H1 (cell line): ENCODE measurements at regions not wholly inside any gene's neighbourhood (a gene's known extent, or its start where the extent isn't known, plus 50 kb on each side); places are given as distances from the start of the nearest gene placed in this dataset.

Source experiments
- CTCF ChIA-PET: fragments of 300-600 bp; sonication (Branson Sonifier 250); formaldehyde crosslinking; loops from one replicate; lab custom pipeline; 2021; ENCODE audit not compliant: partially characterized antibody; lab: Charles Lee
- POLR2A ChIA-PET: fragments of 300-600 bp; sonication (Branson Sonifier 250); formaldehyde crosslinking; loops from one replicate; lab custom pipeline; 2021; ENCODE audit warnings: inconsistent platforms; ENCODE audit not compliant: partially characterized antibody; lab: Charles Lee
- DNase-seq, 2 experiments: peaks; one replicate each; pipeline versions ENCODE4 v3.0.0 to v3.0.0-alpha.2; 2010 to 2022; ENCODE audit warnings: low spot score in 2 of 2, low read depth in 1 of 2, mixed read lengths in 1 of 2
- FAIRE-seq: peaks from 2 replicates; lab custom pipeline; 2011; peaks lifted over from hg19 to GRCh38; lab: Jason Lieb, UNC
- H2AFZ ChIP-seq: 2 replicates; pipeline ENCODE4 v1.8.1; 2012; ENCODE audit warnings: low read length, inconsistent platforms
- H2AK5ac ChIP-seq: 2 replicates; pipeline ENCODE4 v1.6.1; 2013; ENCODE audit warnings: low read depth, low read length
- H2BK120ac ChIP-seq: replicated peaks from 2 replicates; pipeline ENCODE3; 2013; ENCODE audit warnings: low read depth, low read length, inconsistent platforms
- H2BK12ac ChIP-seq: 2 replicates; pipeline ENCODE4 v1.6.1; 2013; ENCODE audit warnings: low read depth, low read length
- H2BK15ac ChIP-seq: 2 replicates; pipeline ENCODE4 v1.6.1; 2013; ENCODE audit warnings: low read length
- H2BK20ac ChIP-seq: 2 replicates; pipeline ENCODE4 v1.6.1; 2013; ENCODE audit warnings: low read length
- H2BK5ac ChIP-seq: 2 replicates; pipeline ENCODE4 v1.6.1; 2013; ENCODE audit warnings: low read depth, low read length
- H3K14ac ChIP-seq: 2 replicates; pipeline ENCODE4 v1.6.1; 2013; ENCODE audit warnings: inconsistent platforms; ENCODE audit not compliant: insufficient read length
- H3K18ac ChIP-seq: 2 replicates; pipeline ENCODE4 v1.6.1; 2013; ENCODE audit warnings: low read length; ENCODE audit errors: extremely low read depth
- H3K23ac ChIP-seq: 2 replicates; pipeline ENCODE4 v1.6.1; 2013; ENCODE audit warnings: inconsistent platforms; ENCODE audit not compliant: insufficient read length
- H3K23me2 ChIP-seq: 2 replicates; pipeline ENCODE4 v1.6.1; 2013; ENCODE audit warnings: low read depth, low read length
- H3K27ac ChIP-seq: 2 replicates; pipeline ENCODE4 v1.6.1; 2011; ENCODE audit warnings: low read depth, low read length, inconsistent platforms
- H3K27me3 ChIP-seq, 4 experiments: replicated peaks in 1 of 4; 1 replicate in 1 of 4; 2 replicates in 3 of 4; pipeline versions ENCODE4 v1.6.1 to v1.8.1; 2011 to 2013; ENCODE audit warnings: low read length in 3 of 4, mild to moderate bottlenecking in 3 of 4, inconsistent platforms in 2 of 4, mixed read lengths in 2 of 4, moderate library complexity in 1 of 4; ENCODE audit not compliant: control insufficient read depth in 3 of 4, insufficient read depth in 3 of 4; ENCODE audit errors: extremely low read depth in 1 of 4
- H3K36me3 ChIP-seq, 4 experiments: 2 replicates each; pipeline versions ENCODE4 v1.6.1 to v1.8.1; 2011 to 2013; ENCODE audit warnings: mild to moderate bottlenecking in 4 of 4, low read length in 3 of 4, moderate library complexity in 2 of 4, control low read depth in 1 of 4, inconsistent platforms in 1 of 4; ENCODE audit not compliant: insufficient read depth in 4 of 4, control insufficient read depth in 2 of 4
- H3K4ac ChIP-seq: replicated peaks from 2 replicates; pipeline ENCODE3; 2013; ENCODE audit warnings: low read length, low read depth, mixed read lengths, inconsistent platforms; ENCODE audit not compliant: insufficient read length
- H3K4me1 ChIP-seq, 4 experiments: replicated peaks in 1 of 4; 1 replicate in 1 of 4; 2 replicates in 3 of 4; pipeline versions ENCODE4 v1.6.1 to v1.8.1; 2011 to 2013; ENCODE audit warnings: low read length in 3 of 4, inconsistent platforms in 2 of 4, mixed read lengths in 1 of 4; ENCODE audit not compliant: insufficient read depth in 4 of 4, control insufficient read depth in 3 of 4
- H3K4me2 ChIP-seq, 2 experiments: 2 replicates each; pipeline versions ENCODE4 v1.6.1 to v1.8.1; 2011 to 2013; ENCODE audit warnings: low read depth in 2 of 2, low read length in 2 of 2, control low read depth in 1 of 2, inconsistent platforms in 1 of 2, mild to moderate bottlenecking in 1 of 2; ENCODE audit not compliant: insufficient read depth in 1 of 2
- H3K4me3 ChIP-seq, 4 experiments: fragments of 200-600, 300-600 bp in 1 of 4; sonication (generic), shearing (Covaris generic), sonication (Bioruptor Twin) in 1 of 4; 2 replicates each; pipeline versions ENCODE4 v1.5.1 to v1.8.1; 2011 to 2016; ENCODE audit warnings: low read length in 4 of 4, low read depth in 3 of 4, control low read depth in 2 of 4, inconsistent platforms in 2 of 4, mild to moderate bottlenecking in 2 of 4, mixed read lengths in 1 of 4, moderate library complexity in 1 of 4; ENCODE audit not compliant: insufficient read depth in 2 of 4; ENCODE audit errors: extremely low read depth in 1 of 4
- H3K56ac ChIP-seq: replicated peaks from 2 replicates; pipeline ENCODE3; 2013; ENCODE audit warnings: low read depth, mild to moderate bottlenecking, mixed read lengths, low read length, inconsistent platforms; ENCODE audit not compliant: insufficient read length
- H3K79me1 ChIP-seq: 2 replicates; pipeline ENCODE4 v1.6.1; 2013; ENCODE audit warnings: low read depth, low read length, control low read depth
- H3K79me2 ChIP-seq, 2 experiments: 2 replicates each; pipeline versions ENCODE4 v1.6.1 to v1.8.1; 2012 to 2013; ENCODE audit warnings: low read length in 2 of 2, mild to moderate bottlenecking in 2 of 2, inconsistent platforms in 1 of 2; ENCODE audit not compliant: insufficient read depth in 2 of 2, control insufficient read depth in 1 of 2
- H3K9ac ChIP-seq, 4 experiments: replicated peaks in 1 of 4; 1 replicate in 1 of 4; 2 replicates in 3 of 4; pipeline versions ENCODE4 v1.6.1 to v1.8.1; 2011 to 2013; ENCODE audit warnings: low read depth in 3 of 4, low read length in 3 of 4, control low read depth in 2 of 4, mild to moderate bottlenecking in 2 of 4, moderate library complexity in 2 of 4, inconsistent platforms in 1 of 4; ENCODE audit errors: extremely low read depth in 1 of 4
- H3K9me3 ChIP-seq, 2 experiments: 2 replicates each; pipeline versions ENCODE4 v1.6.1 to v1.8.1; 2012 to 2013; ENCODE audit warnings: mild to moderate bottlenecking in 2 of 2, moderate library complexity in 2 of 2, control low read depth in 1 of 2, inconsistent platforms in 1 of 2, low read depth in 1 of 2, low read length in 1 of 2, mixed read lengths in 1 of 2; ENCODE audit not compliant: insufficient read depth in 2 of 2
- H4K20me1 ChIP-seq, 2 experiments: replicated peaks in 1 of 2; 2 replicates each; pipeline versions ENCODE3 to v1.8.1; 2011 to 2013; ENCODE audit warnings: inconsistent platforms in 2 of 2, low read length in 2 of 2, mild to moderate bottlenecking in 1 of 2; ENCODE audit not compliant: insufficient read depth in 2 of 2, control insufficient read depth in 1 of 2
- H4K5ac ChIP-seq: 2 replicates; pipeline ENCODE4 v1.6.1; 2013; ENCODE audit warnings: low read length, low read depth, mixed read lengths, inconsistent platforms; ENCODE audit not compliant: insufficient read length
- H4K8ac ChIP-seq: 2 replicates; pipeline ENCODE4 v1.8.0; 2013; ENCODE audit warnings: mild to moderate bottlenecking, moderate library complexity, low read length, inconsistent platforms; ENCODE audit not compliant: insufficient read depth; ENCODE audit errors: extremely low read depth
- H4K91ac ChIP-seq: replicated peaks from 2 replicates; pipeline ENCODE3; 2013; ENCODE audit warnings: low read length, mixed read lengths, inconsistent platforms; ENCODE audit not compliant: insufficient read length
- CHD1 ChIP-seq: IDR thresholded peaks from 2 replicates; pipeline ENCODE4 v1.6.1; 2012; ENCODE audit warnings: low read depth, low read length, improper control_type of control experiment
- TEAD4 ChIP-seq: IDR thresholded peaks from 2 replicates; pipeline ENCODE4 v1.6.1; 2012; ENCODE audit warnings: low read depth, low read length, inconsistent platforms, mixed read lengths
- WGBS, 2 experiments: shearing (Covaris generic) in 1 of 2; methylation state at CpG; one replicate each; pipeline versions ENCODE4 v1.1.6 to v1.1.7; 2013 to 2015; ENCODE audit warnings: low lambda C conversion rate in 2 of 2, mixed read lengths in 2 of 2, inconsistent platforms in 1 of 2, low coverage in 1 of 2, missing lambda C conversion rate in 1 of 2; ENCODE audit not compliant: insufficient replicate concordance in 2 of 2, insufficient coverage in 1 of 2, insufficient read length in 1 of 2; ENCODE audit errors: extremely low coverage in 1 of 2, missing lambda C conversion rate in 1 of 2; 5-methylcytosine and 5-hydroxymethylcytosine counted together

DNA sequence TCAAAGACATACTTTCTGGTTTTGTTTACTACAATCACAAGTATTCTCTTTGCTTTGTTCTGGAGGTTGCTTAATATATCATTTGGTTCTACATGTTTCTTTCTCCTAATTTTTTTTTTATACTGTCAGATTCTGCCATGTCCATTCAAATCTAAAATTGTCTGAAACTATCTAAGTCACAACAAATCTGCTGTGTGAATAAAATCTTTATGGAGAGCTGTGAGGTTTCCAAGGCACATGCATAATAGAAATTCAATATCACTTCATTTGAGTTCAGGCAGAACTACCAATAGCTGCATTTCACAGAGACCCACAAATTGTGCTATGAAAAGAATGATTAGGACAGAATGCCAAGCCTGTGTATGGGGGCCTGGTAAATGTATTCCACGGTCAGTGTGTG lies 346.9 kb upstream of the ARRDC3 start:
- DNase-seq (no peak), FAIRE-seq (no peak)
- Histone ChIP-seq H3K4me2 (no peak overlapping the region), H3K4me1 (peaks cover 0 to 7% (median 2%) of the 10 kb centered on the region in 4 experiments; a peak in 4 of 7 replicates), H4K91ac (no peak overlapping the region), H2BK15ac (no peak overlapping the region), H3K18ac (no peak overlapping the region), H3K79me1 (no peaks in the 10 kb centered on the region), H3K23me2 (no peaks in the 10 kb centered on the region), H2AFZ (no peak overlapping the region), H3K9ac (no peak overlapping the region), H3K36me3 (peaks cover 0 to 2% (median 0%) of the 10 kb centered on the region in 4 experiments; a peak in 1 of 8 replicates), H2BK120ac (no peak overlapping the region), H3K56ac (no peak overlapping the region), H2AK5ac (no peak overlapping the region), H2BK20ac (no peak overlapping the region), H3K4ac (no peak overlapping the region), H3K79me2 (no peaks in the 10 kb centered on the region), H2BK5ac (no peak overlapping the region), H4K5ac (no peak overlapping the region), H2BK12ac (no peak overlapping the region), H4K8ac (no peak overlapping the region), H4K20me1 (no peaks in the 10 kb centered on the region), H3K14ac (no peak overlapping the region), H3K27me3 (no peaks in the 10 kb centered on the region), H3K4me3 (no peak overlapping the region), H3K23ac (no peak overlapping the region), H3K27ac (no peak overlapping the region), H3K9me3 (no peaks in the 10 kb centered on the region)
- TF ChIP-seq CHD1, result no peak
- TF ChIP-seq TEAD4, result no peak
- POLR2A ChIA-PET, result no interaction called here
- 88% methylated on average over 1 of the region's 1 CpG; no CpG with 5 or more reads in 1 of the 2 experiments for WGBS, 2 experiments
- CTCF ChIA-PET, result interaction anchor here (1.1 kb wide), 1 partner anchor 88 kb away, joined by 3 read pairs; no protein-coding TSS in a partner anchor
